PC-9 (cell line): ENCODE measurements at regions not wholly inside any gene's neighbourhood (a gene's known extent, or its start where the extent isn't known, plus 50 kb on each side); places are given as distances from the start of the nearest gene placed in this dataset.

Experiments used
- EZH2 ChIP-seq: fragments of 200-600 bp; sonication (generic); IDR thresholded peaks from 2 replicates; pipeline ENCODE4 v1.8.0; 2017; ENCODE audit warnings: antibody characterized with exemption, low read depth
- TF ChIP-seq, protein P1 (sequence below): fragments of 200-600 bp; sonication (generic); conservative IDR thresholded peaks from 2 replicates; pipeline ENCODE4 v1.6.1; 2017; ENCODE audit warnings: mixed run types, antibody characterized with exemption, mild to moderate bottlenecking, moderate library complexity

- TF ChIP-seq, protein P1, sequence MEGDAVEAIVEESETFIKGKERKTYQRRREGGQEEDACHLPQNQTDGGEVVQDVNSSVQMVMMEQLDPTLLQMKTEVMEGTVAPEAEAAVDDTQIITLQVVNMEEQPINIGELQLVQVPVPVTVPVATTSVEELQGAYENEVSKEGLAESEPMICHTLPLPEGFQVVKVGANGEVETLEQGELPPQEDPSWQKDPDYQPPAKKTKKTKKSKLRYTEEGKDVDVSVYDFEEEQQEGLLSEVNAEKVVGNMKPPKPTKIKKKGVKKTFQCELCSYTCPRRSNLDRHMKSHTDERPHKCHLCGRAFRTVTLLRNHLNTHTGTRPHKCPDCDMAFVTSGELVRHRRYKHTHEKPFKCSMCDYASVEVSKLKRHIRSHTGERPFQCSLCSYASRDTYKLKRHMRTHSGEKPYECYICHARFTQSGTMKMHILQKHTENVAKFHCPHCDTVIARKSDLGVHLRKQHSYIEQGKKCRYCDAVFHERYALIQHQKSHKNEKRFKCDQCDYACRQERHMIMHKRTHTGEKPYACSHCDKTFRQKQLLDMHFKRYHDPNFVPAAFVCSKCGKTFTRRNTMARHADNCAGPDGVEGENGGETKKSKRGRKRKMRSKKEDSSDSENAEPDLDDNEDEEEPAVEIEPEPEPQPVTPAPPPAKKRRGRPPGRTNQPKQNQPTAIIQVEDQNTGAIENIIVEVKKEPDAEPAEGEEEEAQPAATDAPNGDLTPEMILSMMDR: no peak
- TF ChIP-seq EZH2: no peak
Measured at GRCh38 chr2:45123521-45124191, 114.4 kb upstream of the SIX2 start.
